H1 (cell line): ENCODE measurements at regions not wholly inside any gene's neighbourhood (a gene's known extent, or its start where the extent isn't known, plus 50 kb on each side); places are given as distances from the start of the nearest gene placed in this dataset.

Experiments
- CTCF ChIA-PET: fragments of 300-600 bp; sonication (Branson Sonifier 250); formaldehyde crosslinking; loops from one replicate; lab custom pipeline; 2021; ENCODE audit not compliant: partially characterized antibody; lab: Charles Lee
- POLR2A ChIA-PET: fragments of 300-600 bp; sonication (Branson Sonifier 250); formaldehyde crosslinking; loops from one replicate; lab custom pipeline; 2021; ENCODE audit warnings: inconsistent platforms; ENCODE audit not compliant: partially characterized antibody; lab: Charles Lee
- DNase-seq, 2 experiments: peaks; one replicate each; pipeline versions ENCODE4 v3.0.0 to v3.0.0-alpha.2; 2010 to 2022; ENCODE audit warnings: low spot score in 2 of 2, low read depth in 1 of 2, mixed read lengths in 1 of 2
- FAIRE-seq: peaks from 2 replicates; lab custom pipeline; 2011; peaks lifted over from hg19 to GRCh38; lab: Jason Lieb, UNC
- H2AFZ ChIP-seq: 2 replicates; pipeline ENCODE4 v1.8.1; 2012; ENCODE audit warnings: low read length, inconsistent platforms
- H2AK5ac ChIP-seq: 2 replicates; pipeline ENCODE4 v1.6.1; 2013; ENCODE audit warnings: low read depth, low read length
- H2BK120ac ChIP-seq: replicated peaks from 2 replicates; pipeline ENCODE3; 2013; ENCODE audit warnings: low read depth, low read length, inconsistent platforms
- H2BK12ac ChIP-seq: 2 replicates; pipeline ENCODE4 v1.6.1; 2013; ENCODE audit warnings: low read depth, low read length
- H2BK15ac ChIP-seq: 2 replicates; pipeline ENCODE4 v1.6.1; 2013; ENCODE audit warnings: low read length
- H2BK20ac ChIP-seq: 2 replicates; pipeline ENCODE4 v1.6.1; 2013; ENCODE audit warnings: low read length
- H2BK5ac ChIP-seq: 2 replicates; pipeline ENCODE4 v1.6.1; 2013; ENCODE audit warnings: low read depth, low read length
- H3K14ac ChIP-seq: 2 replicates; pipeline ENCODE4 v1.6.1; 2013; ENCODE audit warnings: inconsistent platforms; ENCODE audit not compliant: insufficient read length
- H3K18ac ChIP-seq: 2 replicates; pipeline ENCODE4 v1.6.1; 2013; ENCODE audit warnings: low read length; ENCODE audit errors: extremely low read depth
- H3K23ac ChIP-seq: 2 replicates; pipeline ENCODE4 v1.6.1; 2013; ENCODE audit warnings: inconsistent platforms; ENCODE audit not compliant: insufficient read length
- H3K23me2 ChIP-seq: 2 replicates; pipeline ENCODE4 v1.6.1; 2013; ENCODE audit warnings: low read depth, low read length
- H3K27ac ChIP-seq: 2 replicates; pipeline ENCODE4 v1.6.1; 2011; ENCODE audit warnings: low read depth, low read length, inconsistent platforms
- H3K27me3 ChIP-seq, 4 experiments: replicated peaks in 1 of 4; 1 replicate in 1 of 4; 2 replicates in 3 of 4; pipeline versions ENCODE4 v1.6.1 to v1.8.1; 2011 to 2013; ENCODE audit warnings: low read length in 3 of 4, mild to moderate bottlenecking in 3 of 4, inconsistent platforms in 2 of 4, mixed read lengths in 2 of 4, moderate library complexity in 1 of 4; ENCODE audit not compliant: control insufficient read depth in 3 of 4, insufficient read depth in 3 of 4; ENCODE audit errors: extremely low read depth in 1 of 4
- H3K36me3 ChIP-seq, 4 experiments: 2 replicates each; pipeline versions ENCODE4 v1.6.1 to v1.8.1; 2011 to 2013; ENCODE audit warnings: mild to moderate bottlenecking in 4 of 4, low read length in 3 of 4, moderate library complexity in 2 of 4, control low read depth in 1 of 4, inconsistent platforms in 1 of 4; ENCODE audit not compliant: insufficient read depth in 4 of 4, control insufficient read depth in 2 of 4
- H3K4ac ChIP-seq: replicated peaks from 2 replicates; pipeline ENCODE3; 2013; ENCODE audit warnings: low read length, low read depth, mixed read lengths, inconsistent platforms; ENCODE audit not compliant: insufficient read length
- H3K4me1 ChIP-seq, 4 experiments: replicated peaks in 1 of 4; 1 replicate in 1 of 4; 2 replicates in 3 of 4; pipeline versions ENCODE4 v1.6.1 to v1.8.1; 2011 to 2013; ENCODE audit warnings: low read length in 3 of 4, inconsistent platforms in 2 of 4, mixed read lengths in 1 of 4; ENCODE audit not compliant: insufficient read depth in 4 of 4, control insufficient read depth in 3 of 4
- H3K4me2 ChIP-seq, 2 experiments: 2 replicates each; pipeline versions ENCODE4 v1.6.1 to v1.8.1; 2011 to 2013; ENCODE audit warnings: low read depth in 2 of 2, low read length in 2 of 2, control low read depth in 1 of 2, inconsistent platforms in 1 of 2, mild to moderate bottlenecking in 1 of 2; ENCODE audit not compliant: insufficient read depth in 1 of 2
- H3K4me3 ChIP-seq, 4 experiments: fragments of 200-600, 300-600 bp in 1 of 4; sonication (generic), shearing (Covaris generic), sonication (Bioruptor Twin) in 1 of 4; 2 replicates each; pipeline versions ENCODE4 v1.5.1 to v1.8.1; 2011 to 2016; ENCODE audit warnings: low read length in 4 of 4, low read depth in 3 of 4, control low read depth in 2 of 4, inconsistent platforms in 2 of 4, mild to moderate bottlenecking in 2 of 4, mixed read lengths in 1 of 4, moderate library complexity in 1 of 4; ENCODE audit not compliant: insufficient read depth in 2 of 4; ENCODE audit errors: extremely low read depth in 1 of 4
- H3K56ac ChIP-seq: replicated peaks from 2 replicates; pipeline ENCODE3; 2013; ENCODE audit warnings: low read depth, mild to moderate bottlenecking, mixed read lengths, low read length, inconsistent platforms; ENCODE audit not compliant: insufficient read length
- H3K79me1 ChIP-seq: 2 replicates; pipeline ENCODE4 v1.6.1; 2013; ENCODE audit warnings: low read depth, low read length, control low read depth
- H3K79me2 ChIP-seq, 2 experiments: 2 replicates each; pipeline versions ENCODE4 v1.6.1 to v1.8.1; 2012 to 2013; ENCODE audit warnings: low read length in 2 of 2, mild to moderate bottlenecking in 2 of 2, inconsistent platforms in 1 of 2; ENCODE audit not compliant: insufficient read depth in 2 of 2, control insufficient read depth in 1 of 2
- H3K9ac ChIP-seq, 4 experiments: replicated peaks in 1 of 4; 1 replicate in 1 of 4; 2 replicates in 3 of 4; pipeline versions ENCODE4 v1.6.1 to v1.8.1; 2011 to 2013; ENCODE audit warnings: low read depth in 3 of 4, low read length in 3 of 4, control low read depth in 2 of 4, mild to moderate bottlenecking in 2 of 4, moderate library complexity in 2 of 4, inconsistent platforms in 1 of 4; ENCODE audit errors: extremely low read depth in 1 of 4
- H3K9me3 ChIP-seq, 2 experiments: 2 replicates each; pipeline versions ENCODE4 v1.6.1 to v1.8.1; 2012 to 2013; ENCODE audit warnings: mild to moderate bottlenecking in 2 of 2, moderate library complexity in 2 of 2, control low read depth in 1 of 2, inconsistent platforms in 1 of 2, low read depth in 1 of 2, low read length in 1 of 2, mixed read lengths in 1 of 2; ENCODE audit not compliant: insufficient read depth in 2 of 2
- H4K20me1 ChIP-seq, 2 experiments: replicated peaks in 1 of 2; 2 replicates each; pipeline versions ENCODE3 to v1.8.1; 2011 to 2013; ENCODE audit warnings: inconsistent platforms in 2 of 2, low read length in 2 of 2, mild to moderate bottlenecking in 1 of 2; ENCODE audit not compliant: insufficient read depth in 2 of 2, control insufficient read depth in 1 of 2
- H4K5ac ChIP-seq: 2 replicates; pipeline ENCODE4 v1.6.1; 2013; ENCODE audit warnings: low read length, low read depth, mixed read lengths, inconsistent platforms; ENCODE audit not compliant: insufficient read length
- H4K8ac ChIP-seq: 2 replicates; pipeline ENCODE4 v1.8.0; 2013; ENCODE audit warnings: mild to moderate bottlenecking, moderate library complexity, low read length, inconsistent platforms; ENCODE audit not compliant: insufficient read depth; ENCODE audit errors: extremely low read depth
- H4K91ac ChIP-seq: replicated peaks from 2 replicates; pipeline ENCODE3; 2013; ENCODE audit warnings: low read length, mixed read lengths, inconsistent platforms; ENCODE audit not compliant: insufficient read length
- CBX5 ChIP-seq: fragments of 300-800, 300-1000 bp; sonication (generic); IDR thresholded peaks from 2 replicates; pipeline ENCODE4 v1.7.1; 2016; ENCODE audit warnings: antibody characterized with exemption, low read length, low read depth
- SRF ChIP-seq: IDR thresholded peaks from 2 replicates; pipeline ENCODE4 v1.6.1; 2011; ENCODE audit warnings: mild to moderate bottlenecking, low read depth, low read length, moderate library complexity
- WGBS, 2 experiments: shearing (Covaris generic) in 1 of 2; methylation state at CpG; one replicate each; pipeline versions ENCODE4 v1.1.6 to v1.1.7; 2013 to 2015; ENCODE audit warnings: low lambda C conversion rate in 2 of 2, mixed read lengths in 2 of 2, inconsistent platforms in 1 of 2, low coverage in 1 of 2, missing lambda C conversion rate in 1 of 2; ENCODE audit not compliant: insufficient replicate concordance in 2 of 2, insufficient coverage in 1 of 2, insufficient read length in 1 of 2; ENCODE audit errors: extremely low coverage in 1 of 2, missing lambda C conversion rate in 1 of 2; 5-methylcytosine and 5-hydroxymethylcytosine counted together

DNA sequence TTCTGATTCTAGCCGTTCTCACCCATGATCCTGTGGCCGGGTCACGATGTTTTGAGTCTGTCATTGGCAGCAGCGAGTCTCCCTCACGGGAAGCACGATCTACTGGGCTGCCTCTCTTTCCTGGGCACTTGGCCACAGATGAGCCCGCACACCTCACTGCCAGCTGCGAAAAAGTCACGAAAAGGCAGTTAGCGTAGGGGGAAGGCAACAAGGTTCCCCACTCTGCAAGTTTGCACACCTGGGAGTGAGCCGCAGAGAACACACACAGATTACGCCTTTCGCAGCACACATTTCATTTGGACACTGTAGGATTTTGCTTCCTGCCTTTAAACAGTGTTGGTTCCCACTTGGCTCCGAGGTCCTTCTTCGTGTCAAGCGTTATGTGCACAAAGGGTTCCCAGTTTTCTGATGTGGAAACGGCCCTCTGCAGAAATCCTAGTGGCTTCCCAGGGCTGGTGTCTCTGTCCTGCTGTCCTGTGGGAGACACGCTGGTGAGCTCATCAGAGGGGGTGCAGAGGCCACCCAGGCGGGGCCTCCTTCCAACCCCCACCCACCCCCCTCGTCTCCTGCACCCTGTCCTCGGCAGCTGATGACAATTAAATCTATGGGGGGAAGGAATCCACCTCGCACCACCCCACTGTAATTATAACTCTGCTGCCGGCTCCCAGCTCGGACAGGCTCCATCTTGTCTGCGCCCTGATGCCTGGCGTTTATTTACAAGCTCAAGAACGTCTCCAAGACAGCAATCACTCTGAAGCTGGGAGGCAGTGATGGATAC lies 157.3 kb upstream of the SALL3 start:
- 88% methylated on average over 24 of the region's 27 CpGs; no CpG with 5 or more reads in 1 of the 2 experiments for WGBS, 2 experiments
- H3K56ac ChIP-seq: no peak overlapping the region

More for the DNA sequence above, 157.3 kb upstream of the SALL3 start:
- Histone ChIP-seq H3K79me2 (no peaks in the 10 kb centered on the region), H4K8ac (no peak overlapping the region), H3K79me1 (no peaks in the 10 kb centered on the region), H3K9me3 (no peaks in the 10 kb centered on the region), H3K4ac (no peak overlapping the region), H3K4me3 (no peak overlapping the region), H2BK5ac (no peak overlapping the region), H2BK12ac (no peak overlapping the region), H4K20me1 (no peaks in the 10 kb centered on the region), H4K5ac (no peak overlapping the region), H3K23me2 (no peaks in the 10 kb centered on the region), H2BK20ac (no peak overlapping the region), H3K18ac (no peak overlapping the region), H3K23ac (no peak overlapping the region), H4K91ac (no peak overlapping the region), H3K27me3 (no peaks in the 10 kb centered on the region), H3K27ac (no peak overlapping the region), H3K9ac (no peak overlapping the region), H3K36me3 (no peaks in the 10 kb centered on the region), H3K4me1 (peaks cover 0 to 2% (median 0%) of the 10 kb centered on the region in 4 experiments; a peak in 1 of 7 replicates), H2BK120ac (no peak overlapping the region), H3K14ac (no peak overlapping the region), H2AK5ac (no peak overlapping the region), H3K4me2 (no peak overlapping the region), H2BK15ac (no peak overlapping the region), H2AFZ (peak overlapping the region; percentile 22; the same call in 1 of the 2 replicates)
- TF ChIP-seq CBX5 (no peak), SRF (no peak)
- ChIA-PET POLR2A (no interaction called here), CTCF (interaction anchor here (1.6 kb wide), 1 partner anchor 163 kb away, joined by 3 read pairs; no protein-coding TSS in a partner anchor)
- no peak for FAIRE-seq
- DNase-seq: no peak
